ENCODE measurements at regions not wholly inside any gene's neighbourhood (a gene's known extent, or its start where the extent isn't known, plus 50 kb on each side); places are given as distances from the start of the nearest gene placed in this dataset.

DNA sequence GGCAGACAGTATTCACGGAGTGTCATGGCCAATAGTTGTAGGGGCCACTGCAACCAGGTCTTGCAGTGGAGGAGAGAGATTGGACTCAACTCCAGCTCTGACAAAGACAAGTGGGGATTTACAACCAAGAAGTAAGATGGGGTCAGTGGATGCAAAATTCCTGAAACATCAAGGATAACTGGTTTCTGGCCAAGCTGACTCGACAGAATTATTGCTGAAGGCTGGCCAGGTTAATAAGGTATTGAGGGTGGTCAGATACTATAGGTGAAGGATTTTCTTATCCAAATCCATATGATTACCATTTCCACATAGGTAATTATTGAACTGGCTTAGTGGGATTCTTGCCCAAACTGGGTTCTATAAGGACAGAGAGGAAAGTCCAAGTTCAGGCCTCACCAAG is 64.9 kb upstream of the FOXG1 start:
- no peak for TF ChIP-seq FOXM1 (IDR thresholded peaks at IDR 0.05; ENCODE audit: borderline replicate concordance)
- no peak for TF ChIP-seq NFRKB (IDR thresholded peaks at IDR 0.05)
- CTCF ChIA-PET: no interaction called here
- POLR2A ChIA-PET: no interaction called here
- DNase-seq (ENCODE audit: extremely low spot score): no peak

DNA sequence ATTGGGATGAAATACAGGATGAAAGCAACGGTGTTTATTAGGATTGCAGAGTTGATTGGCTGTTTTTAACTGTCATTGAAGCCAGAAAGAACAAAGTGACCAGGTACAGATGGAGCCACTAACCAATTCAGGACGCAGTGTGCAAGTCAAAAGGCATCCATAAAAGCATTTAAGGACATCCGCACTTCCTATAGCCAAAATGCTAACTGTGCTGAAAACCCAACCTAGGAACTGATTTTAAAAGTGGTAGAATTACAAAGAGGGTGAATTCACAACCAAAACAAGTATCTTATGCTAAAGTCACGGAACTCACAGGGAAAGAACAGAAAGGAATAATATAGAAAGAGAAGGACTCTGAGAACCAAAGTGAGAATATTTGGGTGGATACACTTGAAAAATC is 63.1 kb upstream of the FOXG1 start:
- TF ChIP-seq BHLHE40 (IDR thresholded peaks at IDR 0.05; ENCODE audit: borderline replicate concordance) (no peak), SUZ12 (IDR thresholded peaks at IDR 0.05) (no peak), FOXK2 (IDR thresholded peaks at IDR 0.05) (no peak), SP1 (IDR thresholded peaks at IDR 0.05) (no peak)
- ChIA-PET POLR2A (no interaction called here), CTCF (no interaction called here)
- DNase-seq (ENCODE audit: extremely low spot score): no peak

DNA sequence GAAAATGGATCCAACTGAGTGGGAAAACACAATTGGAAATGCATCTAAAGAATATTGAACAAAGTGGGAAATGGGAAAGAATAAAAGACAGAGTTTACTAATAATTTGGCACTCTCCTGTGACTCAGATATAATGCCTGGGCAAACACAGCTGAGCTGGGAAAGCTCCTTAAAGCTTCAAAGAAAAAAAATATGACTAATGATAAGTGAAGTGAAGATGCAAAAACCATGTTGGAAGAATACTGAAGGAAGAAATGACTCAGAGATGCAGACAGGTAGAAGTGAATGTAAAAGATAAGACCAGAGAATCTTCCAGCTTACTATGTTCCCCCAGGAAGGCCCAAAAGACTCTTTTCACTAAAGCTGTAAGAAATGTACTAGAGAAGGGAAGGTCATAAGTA is 62.4 kb upstream of the FOXG1 start:
- ChIA-PET POLR2A (no interaction called here), CTCF (no interaction called here)
- TF ChIP-seq LEF1 (IDR thresholded peaks at IDR 0.05; ENCODE audit: borderline replicate concordance) (no peak), TARDBP (IDR thresholded peaks at IDR 0.05) (no peak), ARNT (IDR thresholded peaks at IDR 0.05) (no peak), CTBP1 (IDR thresholded peaks at IDR 0.05; ENCODE audit: borderline replicate concordance) (no peak)
- TF ChIP-seq, protein P1, sequence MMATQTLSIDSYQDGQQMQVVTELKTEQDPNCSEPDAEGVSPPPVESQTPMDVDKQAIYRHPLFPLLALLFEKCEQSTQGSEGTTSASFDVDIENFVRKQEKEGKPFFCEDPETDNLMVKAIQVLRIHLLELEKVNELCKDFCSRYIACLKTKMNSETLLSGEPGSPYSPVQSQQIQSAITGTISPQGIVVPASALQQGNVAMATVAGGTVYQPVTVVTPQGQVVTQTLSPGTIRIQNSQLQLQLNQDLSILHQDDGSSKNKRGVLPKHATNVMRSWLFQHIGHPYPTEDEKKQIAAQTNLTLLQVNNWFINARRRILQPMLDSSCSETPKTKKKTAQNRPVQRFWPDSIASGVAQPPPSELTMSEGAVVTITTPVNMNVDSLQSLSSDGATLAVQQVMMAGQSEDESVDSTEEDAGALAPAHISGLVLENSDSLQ (IDR thresholded peaks at IDR 0.05): no peak
- DNase-seq (ENCODE audit: extremely low spot score): no peak

DNA sequence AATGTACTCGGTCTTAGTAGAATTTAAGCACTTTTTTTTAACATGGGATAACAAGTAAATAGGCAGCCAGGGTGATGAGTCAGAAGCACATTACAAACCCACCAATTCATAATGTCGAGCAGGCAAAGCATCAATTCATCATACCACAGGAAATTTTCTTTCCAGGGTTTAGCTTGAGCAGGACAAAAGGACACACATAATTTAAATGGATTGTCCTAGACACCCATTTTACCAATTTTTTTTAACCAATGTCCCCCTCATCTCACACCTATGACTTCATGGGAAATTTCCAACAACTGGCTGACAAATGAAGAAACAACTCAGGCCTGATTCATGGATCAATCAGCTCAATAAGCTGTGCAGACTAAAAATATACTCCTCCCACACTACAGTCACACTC is 58.8 kb upstream of the FOXG1 start:
- no peak for TF ChIP-seq FOXM1 (IDR thresholded peaks at IDR 0.05; ENCODE audit: borderline replicate concordance)
- no peak for TF ChIP-seq HDGF (IDR thresholded peaks at IDR 0.05; ENCODE audit: borderline replicate concordance)
- no peak for TF ChIP-seq ELF4 (IDR thresholded peaks at IDR 0.05)
- TF ChIP-seq CTBP1 (IDR thresholded peaks at IDR 0.05; ENCODE audit: borderline replicate concordance): no peak
- TF ChIP-seq ARNT (IDR thresholded peaks at IDR 0.05): no peak
- TF ChIP-seq NFRKB (IDR thresholded peaks at IDR 0.05): no peak
- no peak for TF ChIP-seq SUZ12 (IDR thresholded peaks at IDR 0.05)
- TF ChIP-seq ZNF384 (IDR thresholded peaks at IDR 0.05): no peak
- no peak for TF ChIP-seq LEF1 (IDR thresholded peaks at IDR 0.05; ENCODE audit: borderline replicate concordance)
- no peak for TF ChIP-seq FOXK2 (IDR thresholded peaks at IDR 0.05)
- no peak for TF ChIP-seq SP1 (IDR thresholded peaks at IDR 0.05)
- no peak for TF ChIP-seq TARDBP (IDR thresholded peaks at IDR 0.05)
- TF ChIP-seq, protein P1 (IDR thresholded peaks at IDR 0.05): no peak
- no peak for TF ChIP-seq L3MBTL2 (conservative IDR thresholded peaks at IDR 0.05)
- TF ChIP-seq FOXA1 (IDR thresholded peaks at IDR 0.05): no peak
- POLR2A ChIA-PET: no interaction called here
- CTCF ChIA-PET: no interaction called here

DNA sequence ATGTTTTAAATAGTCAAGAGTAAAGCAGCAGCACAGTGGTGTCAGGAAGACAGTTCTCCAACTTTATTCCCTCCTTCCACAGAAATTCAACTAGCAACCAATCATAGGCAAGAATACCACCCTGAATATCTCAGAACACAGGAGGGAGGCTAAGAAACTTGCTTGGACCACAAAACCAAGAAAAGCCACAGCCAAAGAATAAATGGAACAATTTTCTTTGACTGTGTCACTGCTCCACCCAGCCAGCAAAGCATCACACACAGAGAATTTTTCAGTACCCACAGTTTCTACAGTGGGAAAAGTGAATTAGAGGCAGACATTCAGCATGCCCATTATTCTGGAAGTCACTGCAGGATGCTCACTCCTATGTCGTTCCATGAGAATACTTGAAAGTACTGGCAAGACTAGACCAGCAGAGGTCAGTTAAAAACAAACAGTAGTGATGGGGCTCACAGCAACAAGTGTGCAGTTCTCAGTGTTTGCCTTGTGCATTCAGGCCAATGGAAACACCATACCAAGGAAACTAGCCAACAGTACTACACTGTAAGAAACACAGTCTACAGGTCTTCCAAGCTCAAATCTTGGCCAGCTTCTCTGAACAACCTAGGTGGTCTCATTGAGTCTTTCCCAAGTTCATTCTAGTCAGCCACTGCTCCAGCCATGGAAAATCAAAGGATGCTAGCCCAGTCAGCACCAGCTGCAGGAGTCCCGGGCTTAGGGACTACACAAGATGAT is 56.8 kb upstream of the FOXG1 start:
- CTCF ChIA-PET: no interaction called here
- TF ChIP-seq CTBP1 (IDR thresholded peaks at IDR 0.05; ENCODE audit: borderline replicate concordance) (no peak), HDGF (IDR thresholded peaks at IDR 0.05; ENCODE audit: borderline replicate concordance) (no peak), SUZ12 (IDR thresholded peaks at IDR 0.05) (no peak), LEF1 (IDR thresholded peaks at IDR 0.05; ENCODE audit: borderline replicate concordance) (no peak), L3MBTL2 (conservative IDR thresholded peaks at IDR 0.05) (no peak), FOXA1 (IDR thresholded peaks at IDR 0.05) (no peak), ZNF384 (IDR thresholded peaks at IDR 0.05) (no peak), FOXM1 (IDR thresholded peaks at IDR 0.05; ENCODE audit: borderline replicate concordance) (no peak), ARNT (IDR thresholded peaks at IDR 0.05) (no peak), BHLHE40 (IDR thresholded peaks at IDR 0.05; ENCODE audit: borderline replicate concordance) (no peak), ELF4 (IDR thresholded peaks at IDR 0.05) (no peak), FOXK2 (IDR thresholded peaks at IDR 0.05) (no peak), TARDBP (IDR thresholded peaks at IDR 0.05) (no peak)
- TF ChIP-seq, protein P1 (IDR thresholded peaks at IDR 0.05): no peak
- no peak for DNase-seq (ENCODE audit: extremely low spot score)
- POLR2A ChIA-PET: no interaction called here

More for the DNA sequence above, 58.8 kb upstream of the FOXG1 start:
- DNase-seq (ENCODE audit: extremely low spot score): no peak

Data from HEK293T (cell line).